Esophagus (tissue), 2 donors: ENCODE measurements at regions not wholly inside any gene's neighbourhood (a gene's known extent, or its start where the extent isn't known, plus 50 kb on each side); places are given as distances from the start of the nearest gene placed in this dataset.

Experiments used
- H3K27ac ChIP-seq, 2 donors: one replicate each; pipeline ENCODE4 v1.5.1; 2013; ENCODE audit warnings: low read depth in 2 of 2, mild to moderate bottlenecking in 2 of 2, inconsistent platforms in 1 of 2, low read length in 1 of 2, moderate library complexity in 1 of 2
- H3K27me3 ChIP-seq, 2 donors: one replicate each; pipeline ENCODE4 v1.6.1; 2013; ENCODE audit warnings: low read length in 2 of 2, control low read depth in 1 of 2, mild to moderate bottlenecking in 1 of 2; ENCODE audit not compliant: insufficient read depth in 2 of 2, control insufficient read depth in 1 of 2
- H3K36me3 ChIP-seq, 2 donors: one replicate each; pipeline ENCODE4 v1.6.1; 2013; ENCODE audit warnings: low read length in 1 of 2; ENCODE audit not compliant: control insufficient read depth in 2 of 2, insufficient read depth in 2 of 2
- H3K4me1 ChIP-seq, 2 donors: one replicate each; pipeline ENCODE4 v1.6.1; 2013; ENCODE audit warnings: low read length in 1 of 2; ENCODE audit not compliant: control insufficient read depth in 2 of 2, insufficient read depth in 2 of 2
- H3K4me3 ChIP-seq, 2 donors: one replicate each; pipeline ENCODE4 v1.5.1; 2013; ENCODE audit warnings: low read length in 2 of 2, mild to moderate bottlenecking in 2 of 2, low read depth in 1 of 2, moderate library complexity in 1 of 2
- H3K9me3 ChIP-seq, 2 donors: one replicate each; pipeline ENCODE4 v1.6.1; 2013; ENCODE audit warnings: mild to moderate bottlenecking in 2 of 2, low read depth in 1 of 2, low read length in 1 of 2, moderate library complexity in 1 of 2; ENCODE audit not compliant: control insufficient read depth in 2 of 2, insufficient read depth in 1 of 2
- WGBS, 2 donors: extraction: QIAGEN DNeasy Blood & Tissue Kit; methylation state at CpG; one replicate each; pipeline ENCODE4 v1.1.7; 2013; 5-methylcytosine and 5-hydroxymethylcytosine counted together
- donor health status: healthy with polysubstance abuse.
- donor health status: Bipolar disorder and iron deficiency.

DNA sequence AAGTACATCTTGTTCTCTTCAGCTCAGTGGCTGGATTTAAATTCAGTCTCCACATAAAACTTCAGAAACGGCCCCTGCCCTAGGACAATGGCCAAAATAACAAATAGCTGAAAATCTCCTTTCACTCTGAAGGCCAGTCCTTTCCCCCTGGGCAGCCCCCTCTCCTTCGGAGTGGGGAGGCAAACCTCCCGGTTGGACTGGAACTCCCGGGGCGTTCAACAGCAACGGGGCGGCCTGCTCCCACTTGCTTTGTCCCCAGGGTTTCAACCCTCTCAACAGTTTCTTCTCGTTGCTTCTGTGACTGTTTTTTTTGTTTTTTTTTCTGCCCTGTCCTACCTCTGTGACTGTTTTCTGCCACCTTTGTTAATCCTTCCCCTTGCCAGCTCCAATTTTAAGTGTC lies 102.6 kb upstream of the DUSP22 start:
- H3K9me3 ChIP-seq: no peaks in the 10 kb centered on the region
- H3K4me1 ChIP-seq: no peaks in the 10 kb centered on the region
- 72 to 79% methylated on average over 8 of the region's 8 CpGs for WGBS, 2 donors
- no peaks in the 10 kb centered on the region for H3K27me3 ChIP-seq
- H3K27ac ChIP-seq: no peak overlapping the region
- H3K4me3 ChIP-seq: no peak overlapping the region
- H3K36me3 ChIP-seq: no peaks in the 10 kb centered on the region

DNA sequence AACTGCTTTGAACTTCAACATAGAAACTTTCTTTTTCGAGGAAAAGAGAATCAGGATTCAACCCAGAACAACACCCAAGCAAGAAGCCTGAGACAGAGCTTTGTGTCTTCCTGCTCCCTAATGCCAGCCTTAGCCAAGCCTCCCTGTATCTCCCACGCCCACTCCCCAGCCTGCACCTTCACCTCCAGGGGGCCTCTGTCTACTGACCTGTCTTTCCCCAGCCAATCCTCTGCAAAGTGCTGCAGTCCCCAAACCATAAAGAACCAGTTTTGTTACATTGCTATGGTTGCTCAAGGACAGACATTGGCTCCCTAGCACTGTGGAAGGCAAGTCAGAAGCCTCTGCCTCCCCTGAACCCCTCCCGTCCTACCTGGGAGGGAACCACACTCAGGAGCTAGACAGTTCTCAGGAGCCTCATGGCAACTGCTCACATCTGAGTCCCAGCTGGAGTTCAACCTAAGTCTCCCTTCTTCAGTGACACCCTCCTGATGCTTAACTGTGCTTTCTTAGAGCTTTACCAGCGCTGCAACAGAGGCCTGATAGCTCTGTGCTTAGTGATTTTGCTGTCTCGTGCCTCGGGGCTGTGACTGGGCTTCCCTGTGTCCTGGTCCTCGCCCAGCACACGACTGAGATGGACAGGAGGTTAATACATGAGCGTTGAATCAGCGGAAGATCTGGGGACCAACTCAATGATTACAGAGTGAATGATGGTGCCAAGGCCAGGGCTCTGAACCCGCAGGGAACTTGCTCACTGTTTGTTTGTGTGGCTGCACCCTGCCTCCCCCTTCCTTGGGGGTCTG lies 101.5 kb upstream of the DUSP22 start:
- no peaks in the 10 kb centered on the region for H3K27me3 ChIP-seq
- 86 to 92% methylated on average over 11 of the region's 11 CpGs for WGBS, 2 donors
- H3K9me3 ChIP-seq: no peaks in the 10 kb centered on the region
- H3K4me3 ChIP-seq: no peak overlapping the region
- H3K36me3 ChIP-seq: no peaks in the 10 kb centered on the region
- no peaks in the 10 kb centered on the region for H3K4me1 ChIP-seq
- H3K27ac ChIP-seq: no peak overlapping the region

DNA sequence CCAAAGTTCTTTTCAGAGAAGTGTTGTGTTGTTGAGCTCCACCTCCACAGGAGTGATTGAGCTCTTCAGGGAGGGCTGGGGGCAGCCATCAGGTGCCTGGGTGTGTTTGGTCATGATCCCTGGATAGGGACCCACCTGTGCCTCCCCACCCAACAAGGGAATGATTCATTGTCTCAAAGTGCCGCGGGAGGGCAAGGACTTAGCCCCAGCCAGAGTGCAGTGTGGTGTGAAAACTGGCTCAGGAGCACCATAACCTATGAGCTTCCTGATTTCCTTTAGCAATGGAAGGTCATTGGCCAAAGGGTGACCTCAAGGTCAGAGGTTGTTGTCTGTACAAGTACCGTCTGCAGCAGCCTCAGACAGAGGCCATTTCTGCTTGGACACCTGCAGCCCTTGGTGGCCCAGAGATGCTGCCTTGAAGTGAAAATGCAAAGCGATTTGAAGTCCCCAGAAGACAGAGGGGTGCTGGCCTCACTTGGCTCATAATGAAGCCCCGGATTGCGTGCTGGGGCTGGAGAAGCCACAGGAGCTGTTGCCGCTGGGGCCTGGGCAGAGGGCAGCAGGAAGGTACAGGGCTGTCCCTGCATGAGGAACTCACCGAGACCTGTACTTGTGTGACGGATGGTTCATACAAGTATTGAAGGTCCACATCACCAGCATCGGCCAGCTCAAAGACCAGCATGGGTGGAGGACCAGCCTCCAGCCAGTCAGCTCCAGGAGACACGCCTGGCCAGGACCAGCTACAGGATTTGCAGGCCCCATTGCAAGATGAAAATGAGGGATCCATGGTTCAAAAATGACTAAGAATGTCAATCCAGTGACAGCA lies 100.6 kb upstream of the DUSP22 start:
- Histone ChIP-seq H3K36me3 (no peaks in the 10 kb centered on the region), H3K4me3 (no peak overlapping the region), H3K9me3 (no peaks in the 10 kb centered on the region), H3K4me1 (no peaks in the 10 kb centered on the region), H3K27me3 (no peaks in the 10 kb centered on the region), H3K27ac (no peak overlapping the region)
- WGBS, 2 donors: 78 to 82% methylated on average over 11 of the region's 11 CpGs

DNA sequence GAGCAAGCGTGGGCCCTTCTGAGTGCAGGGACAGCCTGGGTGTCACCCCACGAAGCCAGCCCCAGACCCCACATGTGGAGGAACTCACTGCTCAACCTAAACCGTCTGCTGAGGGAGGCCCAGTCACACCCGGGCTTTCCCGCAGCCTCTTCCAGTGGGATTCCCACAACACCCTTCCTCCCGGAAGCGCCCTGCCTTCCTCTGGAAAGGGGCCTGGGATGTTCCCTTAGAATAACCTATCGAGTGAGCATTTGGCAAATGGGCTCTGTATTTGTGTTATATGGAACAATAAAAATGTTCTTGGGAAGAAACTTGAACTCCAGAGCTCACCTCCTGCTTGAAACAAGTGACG lies 100.0 kb upstream of the DUSP22 start:
- WGBS, 2 donors: 84 to 86% methylated on average over 9 of the region's 9 CpGs
- Histone ChIP-seq H3K9me3 (no peaks in the 10 kb centered on the region), H3K4me1 (no peaks in the 10 kb centered on the region), H3K4me3 (no peak overlapping the region), H3K27ac (no peak overlapping the region), H3K36me3 (no peaks in the 10 kb centered on the region), H3K27me3 (no peaks in the 10 kb centered on the region)

GRCh38 chr6:193180-193579 lies 99.1 kb upstream of the DUSP22 start:
- H3K4me1 ChIP-seq: no peaks in the 10 kb centered on the region
- no peaks in the 10 kb centered on the region for H3K27me3 ChIP-seq
- 87 to 94% methylated on average over 7 of the region's 7 CpGs for WGBS, 2 donors
- no peak overlapping the region for H3K27ac ChIP-seq
- no peak overlapping the region for H3K4me3 ChIP-seq
- no peaks in the 10 kb centered on the region for H3K36me3 ChIP-seq
- H3K9me3 ChIP-seq: no peaks in the 10 kb centered on the region

DNA sequence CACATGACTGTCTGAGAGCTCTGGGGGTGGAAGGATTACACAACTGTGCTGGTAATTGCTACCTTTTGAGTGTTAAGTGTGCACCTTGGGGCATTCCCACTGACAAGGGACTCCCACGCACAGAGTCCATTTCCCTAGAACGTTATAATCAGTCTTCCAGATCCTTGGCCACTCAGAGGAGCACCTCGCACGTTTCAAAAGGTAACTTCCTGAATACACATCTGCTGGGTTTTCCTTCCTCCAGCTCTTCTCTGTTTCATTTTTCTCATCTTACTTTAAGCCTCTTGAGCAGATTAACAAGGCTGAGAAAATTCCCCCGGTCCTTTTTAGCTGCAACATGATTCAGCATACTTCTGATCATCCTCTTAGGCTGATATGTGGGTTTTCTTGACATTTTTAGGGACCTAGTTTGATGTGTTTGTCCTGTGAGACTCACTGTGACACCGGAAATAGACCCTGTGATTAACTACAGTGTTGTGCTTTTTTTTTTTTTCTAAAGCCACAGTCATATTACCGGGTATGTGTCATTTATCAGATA lies 98.4 kb upstream of the DUSP22 start:
- H3K4me3 ChIP-seq: no peak overlapping the region
- no peaks in the 10 kb centered on the region for H3K36me3 ChIP-seq
- H3K4me1 ChIP-seq: no peaks in the 10 kb centered on the region
- no peak overlapping the region for H3K27ac ChIP-seq
- no peaks in the 10 kb centered on the region for H3K27me3 ChIP-seq
- 66 to 69% methylated on average over 7 of the region's 7 CpGs for WGBS, 2 donors
- no peaks in the 10 kb centered on the region for H3K9me3 ChIP-seq

- H3K9me3 ChIP-seq: no peaks in the 10 kb centered on the region
- H3K27ac ChIP-seq: no peak overlapping the region
- H3K4me1 ChIP-seq: no peaks in the 10 kb centered on the region
- no peaks in the 10 kb centered on the region for H3K36me3 ChIP-seq
- no peaks in the 10 kb centered on the region for H3K27me3 ChIP-seq
- WGBS, 2 donors: 41 to 47% methylated on average over 3 of the region's 3 CpGs
- no peak overlapping the region for H3K4me3 ChIP-seq
Observed at GRCh38 chr6:195861-196360, 96.4 kb upstream of the DUSP22 start.

DNA sequence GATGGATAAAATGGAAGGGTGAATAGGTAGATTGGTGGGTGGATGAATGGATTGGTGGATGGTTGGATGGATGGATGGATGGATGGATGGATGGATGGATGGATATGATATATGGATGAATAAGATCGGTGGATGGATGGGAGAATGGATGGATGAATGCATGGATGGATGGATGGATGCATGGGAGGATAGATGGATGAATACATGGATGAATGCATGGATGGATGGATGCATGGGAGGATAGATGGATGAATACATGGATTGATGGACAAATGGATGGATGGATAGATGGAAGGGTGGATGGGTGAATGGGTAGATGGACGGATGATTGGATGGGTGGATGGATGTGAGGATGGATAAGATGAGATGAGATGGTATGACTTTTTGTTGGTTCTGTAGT lies 95.7 kb upstream of the DUSP22 start:
- 94 to 95% methylated on average over 2 of the region's 2 CpGs for WGBS, 2 donors
- Histone ChIP-seq H3K4me1 (no peaks in the 10 kb centered on the region), H3K4me3 (no peak overlapping the region), H3K9me3 (no peaks in the 10 kb centered on the region), H3K27ac (no peak overlapping the region), H3K27me3 (no peaks in the 10 kb centered on the region), H3K36me3 (no peaks in the 10 kb centered on the region)

GRCh38 chr6:203661-204060 lies 88.6 kb upstream of the DUSP22 start:
- H3K27ac ChIP-seq: no peak overlapping the region
- no peaks in the 10 kb centered on the region for H3K27me3 ChIP-seq
- no peaks in the 10 kb centered on the region for H3K4me1 ChIP-seq
- H3K9me3 ChIP-seq: no peaks in the 10 kb centered on the region
- H3K36me3 ChIP-seq: no peaks in the 10 kb centered on the region
- WGBS, 2 donors: 75 to 79% methylated on average over 9 of the region's 9 CpGs
- no peak overlapping the region for H3K4me3 ChIP-seq
